ENCODE measurements at regions not wholly inside any gene's neighbourhood (a gene's known extent, or its start where the extent isn't known, plus 50 kb on each side); places are given as distances from the start of the nearest gene placed in this dataset.

- Histone ChIP-seq H3K36me3 (ENCODE audit: low read depth, missing control alignments) (no peaks in the 10 kb centered on the region), H3K4me1 (no peaks in the 10 kb centered on the region), H3K4me3 (no peak overlapping the region), H3K27me3 (no peaks in the 10 kb centered on the region), H3K9me3 (no peaks in the 10 kb centered on the region), H3K27ac (no peak overlapping the region)
- WGBS, 2 donors: 100% methylated on average over 1 of the region's 1 CpG
- TF ChIP-seq POLR2A (IDR thresholded peaks at IDR 0.05): no peak
- no peak for TF ChIP-seq CTCF (IDR thresholded peaks at IDR 0.05)
- DNase-seq: no peak
- intact Hi-C loops (cut with DNase I; ENCODE audit: low total_unique reads): no loop called here
Observed at GRCh38 chr18:43686709-43687108, 409.4 kb upstream of the SYT4 start.

GRCh38 chr18:43692099-43692690 is 414.9 kb upstream of the SYT4 start:
- Histone ChIP-seq H3K4me1 (no peaks in the 10 kb centered on the region), H3K27ac (no peak overlapping the region), H3K4me3 (no peak overlapping the region), H3K36me3 (ENCODE audit: low read depth, missing control alignments) (no peaks in the 10 kb centered on the region), H3K27me3 (no peaks in the 10 kb centered on the region), H3K9me3 (no peaks in the 10 kb centered on the region)
- intact Hi-C loops (cut with DNase I; ENCODE audit: low total_unique reads): no loop called here
- WGBS, 2 donors: 88 to 90% methylated on average over 4 of the region's 4 CpGs
- no peak for DNase-seq
- TF ChIP-seq CTCF (IDR thresholded peaks at IDR 0.05) (no peak), POLR2A (IDR thresholded peaks at IDR 0.05) (no peak)

GRCh38 chr18:43702399-43702798 is 425.1 kb upstream of the SYT4 start:
- H3K4me1 ChIP-seq: no peaks in the 10 kb centered on the region
- WGBS, 2 donors: 91 to 96% methylated on average over 2 of the region's 2 CpGs
- no peak for DNase-seq

GRCh38 chr18:43703050-43703449 is 425.8 kb upstream of the SYT4 start:
- Histone ChIP-seq H3K4me3 (no peak overlapping the region), H3K4me1 (no peaks in the 10 kb centered on the region), H3K36me3 (ENCODE audit: low read depth, missing control alignments) (no peaks in the 10 kb centered on the region), H3K9me3 (no peaks in the 10 kb centered on the region), H3K27me3 (no peaks in the 10 kb centered on the region), H3K27ac (no peak overlapping the region)
- WGBS, 2 donors: 79 to 86% methylated on average over 2 of the region's 2 CpGs
- intact Hi-C loops (cut with DNase I; ENCODE audit: low total_unique reads): no loop called here
- no peak for DNase-seq
- no peak for TF ChIP-seq POLR2A (IDR thresholded peaks at IDR 0.05)
- no peak for TF ChIP-seq CTCF (IDR thresholded peaks at IDR 0.05)

More at GRCh38 chr18:43702399-43702798, 425.1 kb upstream of the SYT4 start:
- no peak overlapping the region for H3K27ac ChIP-seq
- H3K36me3 ChIP-seq (ENCODE audit: low read depth, missing control alignments): no peaks in the 10 kb centered on the region
- no peaks in the 10 kb centered on the region for H3K27me3 ChIP-seq
- H3K9me3 ChIP-seq: no peaks in the 10 kb centered on the region
- intact Hi-C loops (cut with DNase I; ENCODE audit: low total_unique reads): no loop called here
- no peak for TF ChIP-seq CTCF (IDR thresholded peaks at IDR 0.05)
- TF ChIP-seq POLR2A (IDR thresholded peaks at IDR 0.05): no peak
- H3K4me3 ChIP-seq: no peak overlapping the region

GRCh38 chr18:43705850-43706249 is 428.6 kb upstream of the SYT4 start:
- Histone ChIP-seq H3K27ac (no peak overlapping the region), H3K4me1 (no peaks in the 10 kb centered on the region), H3K36me3 (ENCODE audit: low read depth, missing control alignments) (no peaks in the 10 kb centered on the region), H3K9me3 (no peaks in the 10 kb centered on the region), H3K27me3 (no peaks in the 10 kb centered on the region), H3K4me3 (no peak overlapping the region)
- WGBS, 2 donors: 75 to 87% methylated on average over 4 of the region's 4 CpGs
- no peak for DNase-seq
- no peak for TF ChIP-seq POLR2A (IDR thresholded peaks at IDR 0.05)
- no peak for TF ChIP-seq CTCF (IDR thresholded peaks at IDR 0.05)
- intact Hi-C loops (cut with DNase I; ENCODE audit: low total_unique reads): no loop called here
